ENCODE measurements at regions not wholly inside any gene's neighbourhood (a gene's known extent, or its start where the extent isn't known, plus 50 kb on each side); places are given as distances from the start of the nearest gene placed in this dataset.
"Not testable (repeated sequence)": the region's sequence is repeated elsewhere in the genome, so short reads cannot be mapped to it uniquely, and the experiment has no call there.

DNA sequence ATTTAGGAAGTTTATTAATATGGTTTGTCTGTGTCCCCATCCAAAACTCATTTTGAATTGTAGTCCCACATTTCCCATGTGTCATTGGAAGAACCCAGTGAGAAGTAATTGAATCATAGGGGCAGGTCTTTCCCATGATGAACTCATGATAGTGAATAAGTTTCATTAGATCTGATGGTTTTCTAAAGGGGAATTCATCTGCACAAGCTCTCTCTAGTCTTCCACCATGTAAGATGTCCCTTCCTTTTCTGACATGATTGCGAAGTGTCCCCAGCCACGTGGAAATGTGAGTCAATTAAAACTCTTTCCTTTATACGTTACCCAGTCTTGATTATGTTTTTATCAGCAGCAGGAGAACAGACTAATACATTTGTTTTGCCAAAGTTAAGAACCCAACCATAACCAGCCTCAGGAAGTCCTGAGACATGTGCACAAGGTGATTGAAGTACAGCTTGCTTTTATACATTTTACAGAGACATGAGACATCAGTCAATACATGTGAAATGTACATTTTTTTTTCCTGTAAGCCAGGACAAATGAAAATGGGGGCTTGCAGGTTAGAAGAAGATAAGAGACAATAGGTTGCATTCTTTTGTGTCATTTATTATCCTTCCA lies 1136.7 kb downstream of the TMEM121 start:
- DNase-seq (ENCODE audit: low read depth, low spot score) = no peak
- no peak overlapping the region for H3K4me3 ChIP-seq (ENCODE audit: insufficient read length, low read depth)
- TF ChIP-seq YY1 (IDR thresholded peaks at IDR 0.05; ENCODE audit: insufficient read depth, insufficient read length) (no peak), ZNF274 (IDR thresholded peaks at IDR 0.05; ENCODE audit: low read depth, low read length) (no peak), SUZ12 (IDR thresholded peaks at IDR 0.05; ENCODE audit: extremely low read depth, insufficient read depth, insufficient read length) (no peak)
- H3K9me3 ChIP-seq (ENCODE audit: insufficient read depth, low read length) = peaks cover 42% of the 10 kb centered on the region
- H3K27me3 ChIP-seq (ENCODE audit: insufficient read depth, insufficient read length) = no peaks in the 10 kb centered on the region
- H3K36me3 ChIP-seq (ENCODE audit: insufficient read depth, insufficient read length, low read length) = no peaks in the 10 kb centered on the region
- H3K4me1 ChIP-seq (ENCODE audit: insufficient read depth, insufficient read length) = no peaks in the 10 kb centered on the region
- no peak overlapping the region for H3K9ac ChIP-seq (ENCODE audit: insufficient read length, low read depth)

GRCh38 chr14:106663805-106664410 lies 1137.5 kb downstream of the TMEM121 start:
- H3K4me3 ChIP-seq (ENCODE audit: insufficient read length, low read depth); H3K4me1 ChIP-seq (ENCODE audit: insufficient read depth, insufficient read length); H3K27me3 ChIP-seq (ENCODE audit: insufficient read depth, insufficient read length); H3K9ac ChIP-seq (ENCODE audit: insufficient read length, low read depth); DNase-seq (ENCODE audit: low read depth, low spot score); H3K36me3 ChIP-seq (ENCODE audit: insufficient read depth, insufficient read length, low read length): not testable (repeated sequence)
- peaks cover 42% of the 10 kb centered on the region for H3K9me3 ChIP-seq (ENCODE audit: insufficient read depth, low read length)

DNA sequence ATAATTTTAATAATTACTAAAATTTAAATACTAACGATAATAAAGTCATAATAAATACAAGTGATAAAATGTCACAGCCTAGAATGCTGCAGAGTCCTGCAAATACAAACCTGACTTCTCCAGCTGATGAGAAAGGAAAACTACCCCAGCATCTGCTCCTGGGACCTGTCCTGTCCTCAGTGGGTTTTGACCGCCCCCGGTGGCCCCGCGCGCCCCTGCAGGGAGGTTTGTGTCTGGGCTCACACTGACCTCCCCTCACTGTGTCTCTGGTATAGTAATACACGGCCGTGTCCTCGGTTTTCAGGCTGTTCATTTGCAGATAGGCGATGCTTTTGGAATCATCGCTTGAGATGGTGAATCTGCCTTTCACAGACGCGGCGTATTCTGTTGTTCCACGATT lies 1139.4 kb downstream of the TMEM121 start:
- no peak for DNase-seq (ENCODE audit: low read depth, low spot score)
- no peaks in the 10 kb centered on the region for H3K4me1 ChIP-seq (ENCODE audit: insufficient read depth, insufficient read length)
- TF ChIP-seq ZNF274 (IDR thresholded peaks at IDR 0.05; ENCODE audit: low read depth, low read length) = no peak
- no peak for TF ChIP-seq YY1 (IDR thresholded peaks at IDR 0.05; ENCODE audit: insufficient read depth, insufficient read length)
- no peak for TF ChIP-seq SUZ12 (IDR thresholded peaks at IDR 0.05; ENCODE audit: extremely low read depth, insufficient read depth, insufficient read length)
- H3K36me3 ChIP-seq (ENCODE audit: insufficient read depth, insufficient read length, low read length) = no peaks in the 10 kb centered on the region
- H3K9ac ChIP-seq (ENCODE audit: insufficient read length, low read depth) = no peak overlapping the region
- H3K9me3 ChIP-seq (ENCODE audit: insufficient read depth, low read length) = peaks cover 42% of the 10 kb centered on the region
- H3K27me3 ChIP-seq (ENCODE audit: insufficient read depth, insufficient read length) = no peaks in the 10 kb centered on the region
- H3K4me3 ChIP-seq (ENCODE audit: insufficient read length, low read depth) = no peak overlapping the region

- H3K36me3 ChIP-seq (ENCODE audit: insufficient read depth, insufficient read length, low read length) = no peaks in the 10 kb centered on the region
- no peak overlapping the region for H3K4me3 ChIP-seq (ENCODE audit: insufficient read length, low read depth)
- H3K9ac ChIP-seq (ENCODE audit: insufficient read length, low read depth) = no peak overlapping the region
- DNase-seq (ENCODE audit: low read depth, low spot score) = no peak
- TF ChIP-seq ZNF274 (IDR thresholded peaks at IDR 0.05; ENCODE audit: low read depth, low read length) (no peak), YY1 (IDR thresholded peaks at IDR 0.05; ENCODE audit: insufficient read depth, insufficient read length) (no peak)
- no peaks in the 10 kb centered on the region for H3K4me1 ChIP-seq (ENCODE audit: insufficient read depth, insufficient read length)
- H3K27me3 ChIP-seq (ENCODE audit: insufficient read depth, insufficient read length) = no peaks in the 10 kb centered on the region
- peaks cover 42% of the 10 kb centered on the region for H3K9me3 ChIP-seq (ENCODE audit: insufficient read depth, low read length)
These were observed 1140.0 kb downstream of the TMEM121 start for GRCh38 chr14:106666341-106666740.

DNA sequence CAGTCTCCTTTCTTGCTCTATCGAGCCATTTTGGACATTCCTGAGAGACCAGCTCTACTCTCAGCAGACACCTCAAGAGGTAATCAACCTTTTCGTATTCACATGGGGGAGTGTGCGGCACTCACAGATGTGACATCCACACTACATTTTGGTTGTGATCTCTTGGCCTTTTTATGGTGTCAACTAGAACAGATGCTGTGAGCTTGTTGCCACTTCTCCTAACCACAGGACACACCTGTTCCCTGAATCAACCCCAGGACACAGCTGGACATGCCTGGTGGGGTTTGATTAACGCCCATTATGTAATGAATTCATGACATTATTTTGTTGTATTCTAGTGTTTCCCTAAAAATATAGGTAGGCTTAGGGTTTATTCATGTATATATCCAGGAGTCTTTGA lies 1143.6 kb downstream of the TMEM121 start:
- Histone ChIP-seq H3K4me3 (ENCODE audit: insufficient read length, low read depth) (no peak overlapping the region), H3K4me1 (ENCODE audit: insufficient read depth, insufficient read length) (no peaks in the 10 kb centered on the region), H3K9me3 (ENCODE audit: insufficient read depth, low read length) (peaks cover 8% of the 10 kb centered on the region; the same call in 1 of the 2 replicates), H3K36me3 (ENCODE audit: insufficient read depth, insufficient read length, low read length) (no peaks in the 10 kb centered on the region), H3K27me3 (ENCODE audit: insufficient read depth, insufficient read length) (no peaks in the 10 kb centered on the region), H3K9ac (ENCODE audit: insufficient read length, low read depth) (no peak overlapping the region)
- DNase-seq (ENCODE audit: low read depth, low spot score) = no peak
- TF ChIP-seq SUZ12 (IDR thresholded peaks at IDR 0.05; ENCODE audit: extremely low read depth, insufficient read depth, insufficient read length) (no peak), ZNF274 (IDR thresholded peaks at IDR 0.05; ENCODE audit: low read depth, low read length) (no peak), YY1 (IDR thresholded peaks at IDR 0.05; ENCODE audit: insufficient read depth, insufficient read length) (no peak)

- not testable (repeated sequence) for H3K9ac ChIP-seq (ENCODE audit: insufficient read length, low read depth); H3K36me3 ChIP-seq (ENCODE audit: insufficient read depth, insufficient read length, low read length); H3K4me1 ChIP-seq (ENCODE audit: insufficient read depth, insufficient read length); H3K27me3 ChIP-seq (ENCODE audit: insufficient read depth, insufficient read length); DNase-seq (ENCODE audit: low read depth, low spot score); H3K9me3 ChIP-seq (ENCODE audit: insufficient read depth, low read length); H3K4me3 ChIP-seq (ENCODE audit: insufficient read length, low read depth)
These were observed 1147.7 kb downstream of the TMEM121 start for GRCh38 chr14:106674093-106674492.

- not testable (repeated sequence) for DNase-seq (ENCODE audit: low read depth, low spot score)
These were observed 1148.2 kb downstream of the TMEM121 start for GRCh38 chr14:106674509-106675125.

GRCh38 chr14:106675716-106676115 lies 1149.3 kb downstream of the TMEM121 start:
- not testable (repeated sequence) for H3K4me3 ChIP-seq (ENCODE audit: insufficient read length, low read depth); DNase-seq (ENCODE audit: low read depth, low spot score); H3K9ac ChIP-seq (ENCODE audit: insufficient read length, low read depth); H3K36me3 ChIP-seq (ENCODE audit: insufficient read depth, insufficient read length, low read length); H3K9me3 ChIP-seq (ENCODE audit: insufficient read depth, low read length); H3K4me1 ChIP-seq (ENCODE audit: insufficient read depth, insufficient read length); H3K27me3 ChIP-seq (ENCODE audit: insufficient read depth, insufficient read length)

More at GRCh38 chr14:106674509-106675125, 1148.2 kb downstream of the TMEM121 start:
- H3K4me1 ChIP-seq (ENCODE audit: insufficient read depth, insufficient read length); H3K9ac ChIP-seq (ENCODE audit: insufficient read length, low read depth); H3K4me3 ChIP-seq (ENCODE audit: insufficient read length, low read depth); H3K9me3 ChIP-seq (ENCODE audit: insufficient read depth, low read length); H3K27me3 ChIP-seq (ENCODE audit: insufficient read depth, insufficient read length); H3K36me3 ChIP-seq (ENCODE audit: insufficient read depth, insufficient read length, low read length): not testable (repeated sequence)

All from NT2/D1 (cell line).